ENCODE measurements at regions not wholly inside any gene's neighbourhood (a gene's known extent, or its start where the extent isn't known, plus 50 kb on each side); places are given as distances from the start of the nearest gene placed in this dataset.

- Histone ChIP-seq H3K27me3 (ENCODE audit: insufficient read depth, low read depth) (no peaks in the 10 kb centered on the region), H3K27ac (no peak overlapping the region), H3K79me2 (ENCODE audit: insufficient read depth, low read depth) (no peaks in the 10 kb centered on the region), H3K4me1 (ENCODE audit: low read depth, poor library complexity, severe bottlenecking) (no peaks in the 10 kb centered on the region), H2AFZ (ENCODE audit: low read depth) (no peak overlapping the region), H3K4me3 (IDR thresholded peaks at IDR 0.05; ENCODE audit: insufficient read depth, low read depth, low read length) (no peak overlapping the region), H3K4me2 (no peak overlapping the region), H4K20me1 (ENCODE audit: insufficient read depth) (no peaks in the 10 kb centered on the region), H3K9ac (no peak overlapping the region), H3K36me3 (ENCODE audit: insufficient read depth) (no peaks in the 10 kb centered on the region)
- TF ChIP-seq CTCF (conservative IDR thresholded peaks at IDR 0.05; ENCODE audit: low read depth, low read length): no peak
These were observed 218.3 kb upstream of the HAND2 start for GRCh38 chr4:173748353-173748752.

GRCh38 chr4:173747537-173748257 is 217.7 kb upstream of the HAND2 start:
- Histone ChIP-seq H3K36me3 (ENCODE audit: insufficient read depth) (no peaks in the 10 kb centered on the region), H3K27ac (no peak overlapping the region)

GRCh38 chr4:173746424-173746823 is 216.4 kb upstream of the HAND2 start:
- H3K36me3 ChIP-seq (ENCODE audit: insufficient read depth): no peaks in the 10 kb centered on the region
- no peak overlapping the region for H3K9ac ChIP-seq
- TF ChIP-seq CTCF (conservative IDR thresholded peaks at IDR 0.05; ENCODE audit: low read depth, low read length): no peak
- no peaks in the 10 kb centered on the region for H3K27me3 ChIP-seq (ENCODE audit: insufficient read depth, low read depth)
- no peak overlapping the region for H2AFZ ChIP-seq (ENCODE audit: low read depth)
- no peak overlapping the region for H3K4me2 ChIP-seq
- no peaks in the 10 kb centered on the region for H4K20me1 ChIP-seq (ENCODE audit: insufficient read depth)
- no peaks in the 10 kb centered on the region for H3K4me1 ChIP-seq (ENCODE audit: low read depth, poor library complexity, severe bottlenecking)
- H3K79me2 ChIP-seq (ENCODE audit: insufficient read depth, low read depth): no peaks in the 10 kb centered on the region
- H3K4me3 ChIP-seq (IDR thresholded peaks at IDR 0.05; ENCODE audit: insufficient read depth, low read depth, low read length): no peak overlapping the region
- H3K27ac ChIP-seq: 0 out of 2 replicates have a peak overlapping the region, but pooled peaks have one; percentile 4

More at GRCh38 chr4:173747537-173748257, 217.7 kb upstream of the HAND2 start:
- no peak overlapping the region for H3K9ac ChIP-seq
- no peaks in the 10 kb centered on the region for H3K79me2 ChIP-seq (ENCODE audit: insufficient read depth, low read depth)
- no peaks in the 10 kb centered on the region for H3K27me3 ChIP-seq (ENCODE audit: insufficient read depth, low read depth)
- no peak overlapping the region for H3K4me3 ChIP-seq (IDR thresholded peaks at IDR 0.05; ENCODE audit: insufficient read depth, low read depth, low read length)
- no peaks in the 10 kb centered on the region for H3K4me1 ChIP-seq (ENCODE audit: low read depth, poor library complexity, severe bottlenecking)
- H2AFZ ChIP-seq (ENCODE audit: low read depth): no peak overlapping the region
- TF ChIP-seq CTCF (conservative IDR thresholded peaks at IDR 0.05; ENCODE audit: low read depth, low read length): no peak
- H3K4me2 ChIP-seq: no peak overlapping the region
- H4K20me1 ChIP-seq (ENCODE audit: insufficient read depth): no peaks in the 10 kb centered on the region

- H3K4me1 ChIP-seq (ENCODE audit: low read depth, poor library complexity, severe bottlenecking): no peaks in the 10 kb centered on the region
- H3K4me2 ChIP-seq: no peak overlapping the region
- H3K9ac ChIP-seq: no peak overlapping the region
- no peak overlapping the region for H2AFZ ChIP-seq (ENCODE audit: low read depth)
- H3K4me3 ChIP-seq (IDR thresholded peaks at IDR 0.05; ENCODE audit: insufficient read depth, low read depth, low read length): no peak overlapping the region
- no peaks in the 10 kb centered on the region for H3K27me3 ChIP-seq (ENCODE audit: insufficient read depth, low read depth)
- H3K27ac ChIP-seq: no peak overlapping the region
- H3K36me3 ChIP-seq (ENCODE audit: insufficient read depth): no peaks in the 10 kb centered on the region
- no peaks in the 10 kb centered on the region for H3K79me2 ChIP-seq (ENCODE audit: insufficient read depth, low read depth)
- TF ChIP-seq CTCF (conservative IDR thresholded peaks at IDR 0.05; ENCODE audit: low read depth, low read length): no peak
- H4K20me1 ChIP-seq (ENCODE audit: insufficient read depth): no peaks in the 10 kb centered on the region
These were observed 215.7 kb upstream of the HAND2 start for GRCh38 chr4:173745765-173746164.
